Rectal smooth muscle tissue (tissue), 1 donor: ENCODE measurements at regions not wholly inside any gene's neighbourhood (a gene's known extent, or its start where the extent isn't known, plus 50 kb on each side); places are given as distances from the start of the nearest gene placed in this dataset.

Experiments
- H3K27ac ChIP-seq: one replicate; pipeline ENCODE4 v1.7.0; 2013; ENCODE audit warnings: low read depth, low read length, inconsistent platforms
- H3K27me3 ChIP-seq: one replicate; pipeline ENCODE4 v1.7.0; 2013; ENCODE audit warnings: low read length; ENCODE audit not compliant: control insufficient read depth, insufficient read depth
- H3K36me3 ChIP-seq: one replicate; pipeline ENCODE4 v1.7.0; 2013; ENCODE audit warnings: low read length; ENCODE audit not compliant: control insufficient read depth, insufficient read depth
- H3K4me1 ChIP-seq: one replicate; pipeline ENCODE4 v1.7.0; 2013; ENCODE audit warnings: low read length; ENCODE audit not compliant: control insufficient read depth, insufficient read depth
- H3K4me3 ChIP-seq: one replicate; pipeline ENCODE4 v1.7.0; 2013; ENCODE audit warnings: low read length
- H3K9ac ChIP-seq: one replicate; pipeline ENCODE4 v1.7.0; 2013; ENCODE audit warnings: low read length

DNA sequence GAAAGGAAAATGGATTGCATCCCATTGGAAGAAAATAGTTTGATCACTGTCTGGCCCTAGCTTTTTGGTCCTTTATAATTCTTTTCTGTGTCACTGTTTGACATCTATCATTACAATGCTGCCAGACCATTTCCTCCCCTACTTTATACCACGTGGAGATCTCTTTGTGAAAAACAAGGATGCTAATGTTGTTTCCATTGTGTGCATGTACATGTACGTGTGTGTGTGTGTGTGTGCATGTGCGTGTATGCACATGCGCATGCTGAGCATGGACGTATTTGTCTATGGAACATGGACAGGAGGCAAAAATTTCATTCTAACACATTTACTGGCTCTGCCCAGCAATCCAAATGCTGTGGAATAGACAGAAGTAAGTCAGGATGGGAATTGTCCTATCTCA, 153.1 kb upstream of the PLXNA2 start:
- no peaks in the 10 kb centered on the region for H3K36me3 ChIP-seq
- H3K27me3 ChIP-seq, result no peaks in the 10 kb centered on the region
- no peak overlapping the region for H3K9ac ChIP-seq
- no peaks in the 10 kb centered on the region for H3K4me1 ChIP-seq
- H3K27ac ChIP-seq, result no peak overlapping the region
- H3K4me3 ChIP-seq, result no peak overlapping the region

DNA sequence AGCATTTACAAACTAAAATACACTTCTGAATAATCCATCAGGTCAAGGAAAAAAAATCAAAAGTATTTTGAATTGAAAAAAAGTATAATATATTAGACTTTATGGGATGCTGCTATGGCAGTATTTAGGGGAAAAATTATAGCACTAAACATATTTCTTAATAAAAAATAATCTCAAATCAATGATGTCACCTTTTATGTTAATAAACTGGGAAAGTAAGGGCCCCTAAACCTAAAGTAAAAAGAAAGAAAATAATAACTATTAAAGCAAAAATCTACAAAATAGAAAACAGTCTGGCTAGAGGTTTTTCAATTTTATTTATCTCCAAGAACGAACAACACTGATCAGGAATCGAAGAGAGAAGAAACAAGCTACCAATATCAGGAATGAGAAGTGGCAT, 160.8 kb upstream of the PLXNA2 start:
- Histone ChIP-seq H3K4me1 (no peaks in the 10 kb centered on the region), H3K27ac (no peak overlapping the region), H3K36me3 (no peaks in the 10 kb centered on the region), H3K9ac (no peak overlapping the region), H3K4me3 (no peak overlapping the region), H3K27me3 (no peaks in the 10 kb centered on the region)

DNA sequence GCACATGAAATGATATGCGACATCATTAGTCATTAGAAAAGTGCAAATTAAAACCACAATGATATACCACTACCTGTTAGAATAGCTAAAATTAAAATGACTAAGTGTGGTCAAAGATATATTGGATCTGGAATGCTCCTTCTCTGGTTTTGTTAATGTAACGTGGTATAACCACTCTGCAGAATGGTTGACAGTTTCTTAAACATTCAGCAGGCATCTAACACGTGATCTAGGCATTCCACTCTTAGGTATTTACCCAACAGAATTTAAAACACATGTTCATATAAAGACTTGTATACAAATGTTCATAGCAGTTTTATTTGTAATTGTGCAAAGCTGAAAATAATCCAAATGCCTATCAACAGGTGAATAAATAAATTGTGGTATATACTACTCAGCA, 165.0 kb upstream of the PLXNA2 start:
- Histone ChIP-seq H3K27me3 (no peaks in the 10 kb centered on the region), H3K27ac (no peak overlapping the region), H3K9ac (no peak overlapping the region), H3K4me3 (no peak overlapping the region), H3K36me3 (no peaks in the 10 kb centered on the region), H3K4me1 (no peaks in the 10 kb centered on the region)

DNA sequence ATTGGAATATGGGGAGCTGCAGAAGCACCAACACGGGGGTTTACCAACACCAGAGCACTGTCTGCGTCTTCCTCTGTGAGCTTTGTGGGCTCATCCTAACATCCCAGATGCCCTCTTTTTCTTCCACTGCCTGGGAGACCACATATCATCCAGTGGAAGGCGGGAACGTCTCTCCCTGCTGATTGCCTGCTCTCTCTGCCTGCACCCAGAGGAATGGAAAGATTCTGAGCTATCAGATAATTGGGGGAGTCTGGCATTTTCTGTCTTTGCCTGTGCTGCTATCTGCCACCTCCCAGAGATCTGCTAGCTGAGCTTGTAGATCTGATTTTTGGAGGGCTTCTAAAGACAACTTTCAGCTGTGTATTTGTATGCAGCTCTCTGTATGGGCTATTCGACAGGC, 166.2 kb upstream of the PLXNA2 start:
- Histone ChIP-seq H3K36me3 (no peaks in the 10 kb centered on the region), H3K9ac (no peak overlapping the region), H3K4me3 (no peak overlapping the region)

DNA sequence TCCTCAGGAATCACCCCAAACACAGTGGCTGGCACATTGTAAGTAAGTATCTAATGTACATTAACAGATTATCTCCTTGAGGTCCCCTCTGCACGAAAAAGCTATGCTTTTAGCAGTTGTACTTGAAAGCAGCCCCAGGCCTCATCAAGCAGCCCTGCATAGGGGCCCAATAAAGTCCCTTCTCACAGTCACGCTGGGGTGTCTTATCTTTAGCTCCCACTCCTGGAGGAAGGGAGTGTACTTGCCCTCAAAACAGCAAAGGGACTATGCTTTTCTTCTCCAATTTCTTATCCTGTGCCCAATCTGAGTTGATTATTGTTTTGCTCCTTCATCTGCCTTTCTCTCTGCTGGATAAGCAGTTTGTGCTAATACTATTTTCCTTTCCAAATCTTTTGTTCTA, 168.8 kb upstream of the PLXNA2 start:
- H3K27me3 ChIP-seq, result no peaks in the 10 kb centered on the region
- H3K9ac ChIP-seq, result no peak overlapping the region
- H3K36me3 ChIP-seq, result no peaks in the 10 kb centered on the region
- no peak overlapping the region for H3K4me3 ChIP-seq
- H3K27ac ChIP-seq, result no peak overlapping the region
- no peaks in the 10 kb centered on the region for H3K4me1 ChIP-seq

More for the DNA sequence above, 166.2 kb upstream of the PLXNA2 start:
- no peaks in the 10 kb centered on the region for H3K4me1 ChIP-seq
- H3K27ac ChIP-seq, result no peak overlapping the region
- no peaks in the 10 kb centered on the region for H3K27me3 ChIP-seq

DNA sequence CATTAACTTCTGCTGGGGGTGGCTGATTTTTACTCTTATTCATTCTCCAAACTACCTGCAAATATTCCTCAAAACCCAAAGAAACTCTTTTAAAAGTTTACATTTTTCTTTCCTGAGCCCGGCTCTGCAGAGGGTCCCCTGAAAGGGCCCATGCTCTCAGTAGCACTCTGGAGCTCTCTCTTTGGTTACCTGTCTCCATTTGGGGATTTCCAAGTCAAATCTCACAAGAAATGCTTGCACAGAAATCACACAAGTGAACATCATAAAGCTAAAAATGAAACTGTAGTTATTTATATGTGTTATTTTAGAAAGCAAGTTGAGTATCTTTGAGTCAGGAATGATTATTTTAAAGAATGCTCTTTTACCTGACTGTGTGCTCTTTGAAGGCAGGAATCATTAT, 174.5 kb upstream of the PLXNA2 start:
- no peaks in the 10 kb centered on the region for H3K36me3 ChIP-seq
- H3K4me1 ChIP-seq, result no peaks in the 10 kb centered on the region
- H3K27me3 ChIP-seq, result no peaks in the 10 kb centered on the region
- no peak overlapping the region for H3K27ac ChIP-seq
- no peak overlapping the region for H3K4me3 ChIP-seq
- H3K9ac ChIP-seq, result no peak overlapping the region

DNA sequence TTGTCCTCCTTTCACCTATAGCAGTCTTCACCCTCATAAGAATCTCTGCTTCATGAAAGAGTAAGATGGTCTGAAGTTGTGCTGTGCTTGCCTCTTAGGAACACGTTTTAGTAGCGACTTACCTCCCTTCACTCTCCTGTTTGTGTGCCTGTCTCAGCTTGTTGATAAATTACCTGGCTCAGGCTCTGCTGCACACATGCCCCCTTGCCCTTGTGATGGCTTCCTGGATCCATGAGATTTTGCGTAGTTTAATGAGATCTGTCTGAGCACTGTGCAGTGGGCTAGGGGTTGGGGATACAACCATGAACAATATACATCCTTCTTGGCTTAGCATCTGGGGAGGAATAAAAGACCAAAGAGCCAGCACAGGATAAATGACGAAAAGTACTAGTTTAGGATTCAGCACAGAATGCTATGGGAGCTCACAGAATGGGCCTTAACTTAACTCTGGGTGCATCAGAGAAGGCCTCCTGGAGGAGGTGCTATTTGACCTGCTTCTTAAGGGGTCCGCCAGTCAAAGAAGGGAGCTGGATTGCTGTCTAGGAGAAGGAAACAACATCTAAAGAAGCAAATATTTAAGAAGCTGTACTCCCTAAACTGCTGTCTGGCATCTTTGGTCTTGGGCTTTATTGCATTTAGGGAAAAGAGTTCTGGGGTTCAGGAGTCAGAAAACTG, 175.7 kb upstream of the PLXNA2 start:
- Histone ChIP-seq H3K4me3 (no peak overlapping the region), H3K36me3 (no peaks in the 10 kb centered on the region), H3K9ac (no peak overlapping the region), H3K27me3 (no peaks in the 10 kb centered on the region), H3K4me1 (no peaks in the 10 kb centered on the region), H3K27ac (no peak overlapping the region)

DNA sequence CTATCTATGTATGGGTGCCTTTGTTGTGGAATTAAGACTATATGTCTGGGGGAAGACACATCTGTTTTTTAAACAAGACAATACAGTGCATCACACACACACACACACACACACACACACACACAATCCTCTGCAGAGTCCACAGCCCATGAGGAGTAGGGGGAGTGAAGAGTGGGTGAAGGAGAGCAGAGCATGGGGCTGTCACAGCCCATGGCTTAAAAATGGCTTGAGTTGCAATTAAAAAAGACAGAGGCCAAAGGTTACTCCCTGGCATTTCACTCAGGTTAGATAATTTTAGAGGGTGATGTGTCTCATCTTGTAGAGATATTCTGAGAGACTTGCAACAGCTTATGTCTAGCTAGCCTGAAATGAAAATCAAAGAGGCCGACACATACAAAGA, 176.5 kb upstream of the PLXNA2 start:
- H3K4me1 ChIP-seq, result no peaks in the 10 kb centered on the region
- H3K9ac ChIP-seq, result no peak overlapping the region
- H3K36me3 ChIP-seq, result no peaks in the 10 kb centered on the region
- no peaks in the 10 kb centered on the region for H3K27me3 ChIP-seq
- no peak overlapping the region for H3K4me3 ChIP-seq
- no peak overlapping the region for H3K27ac ChIP-seq

DNA sequence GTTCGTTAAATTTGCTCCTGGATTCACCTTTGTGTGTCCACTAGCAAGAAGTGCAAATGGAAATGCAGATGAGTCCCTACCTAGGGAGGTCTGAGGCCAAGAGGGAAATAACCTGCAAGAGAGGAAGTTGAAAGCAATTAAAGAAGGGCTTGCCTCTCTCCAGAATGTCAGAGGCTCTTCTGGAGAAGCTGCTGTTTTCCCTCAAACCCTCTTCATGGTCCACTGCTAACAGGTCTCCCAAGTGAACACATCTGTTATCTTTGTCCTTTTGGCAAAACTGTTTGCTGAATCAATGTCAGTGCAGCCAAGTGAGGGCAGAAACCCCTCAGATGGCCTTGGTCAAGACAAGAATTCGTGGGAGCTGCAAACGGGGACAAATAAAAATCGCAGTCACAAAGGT, 177.3 kb upstream of the PLXNA2 start:
- Histone ChIP-seq H3K36me3 (no peaks in the 10 kb centered on the region), H3K9ac (no peak overlapping the region), H3K27ac (no peak overlapping the region), H3K4me3 (no peak overlapping the region), H3K27me3 (no peaks in the 10 kb centered on the region), H3K4me1 (no peaks in the 10 kb centered on the region)

DNA sequence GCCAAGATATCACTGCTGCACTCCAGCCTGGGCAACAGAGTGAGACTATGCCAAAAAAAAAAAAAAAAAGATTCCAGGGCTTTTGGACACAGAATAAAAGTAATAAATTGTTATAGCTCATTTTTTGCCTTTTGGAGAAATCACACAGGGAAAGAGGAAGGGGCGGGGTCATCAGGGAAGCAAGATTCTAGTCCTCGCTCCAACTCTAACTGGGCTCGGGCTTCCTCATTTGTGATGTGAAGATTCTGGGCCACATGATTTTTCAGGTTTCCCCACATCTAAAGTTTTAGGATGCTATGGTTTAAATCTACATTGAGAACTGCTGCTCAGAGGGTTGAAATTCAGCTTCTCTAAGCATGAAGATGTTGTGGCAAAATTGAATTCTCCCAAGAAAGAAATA, 179.3 kb upstream of the PLXNA2 start:
- Histone ChIP-seq H3K4me3 (no peak overlapping the region), H3K27me3 (no peaks in the 10 kb centered on the region), H3K27ac (no peak overlapping the region), H3K9ac (no peak overlapping the region), H3K4me1 (no peaks in the 10 kb centered on the region), H3K36me3 (no peaks in the 10 kb centered on the region)

DNA sequence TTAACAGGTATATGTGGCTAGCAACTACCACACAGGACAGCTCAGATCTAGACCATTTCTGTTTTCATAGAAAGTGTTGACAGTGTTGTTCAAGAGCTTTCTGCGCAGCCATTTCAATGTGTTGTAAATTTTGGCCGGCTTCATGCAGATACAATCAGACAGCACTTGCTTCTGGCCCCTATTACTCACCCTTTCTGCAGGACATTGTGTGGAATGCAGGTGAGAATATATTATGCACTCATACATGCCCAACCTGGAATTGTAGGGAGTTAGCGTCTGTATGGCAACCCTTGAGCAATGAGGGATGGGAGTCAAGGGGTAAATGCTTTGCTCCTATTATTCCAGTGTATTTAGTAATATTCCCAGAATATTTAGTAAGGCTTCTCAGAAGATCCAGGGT, 180.9 kb upstream of the PLXNA2 start:
- Histone ChIP-seq H3K36me3 (no peaks in the 10 kb centered on the region), H3K4me1 (no peaks in the 10 kb centered on the region), H3K27me3 (no peaks in the 10 kb centered on the region), H3K27ac (no peak overlapping the region), H3K9ac (no peak overlapping the region), H3K4me3 (no peak overlapping the region)

DNA sequence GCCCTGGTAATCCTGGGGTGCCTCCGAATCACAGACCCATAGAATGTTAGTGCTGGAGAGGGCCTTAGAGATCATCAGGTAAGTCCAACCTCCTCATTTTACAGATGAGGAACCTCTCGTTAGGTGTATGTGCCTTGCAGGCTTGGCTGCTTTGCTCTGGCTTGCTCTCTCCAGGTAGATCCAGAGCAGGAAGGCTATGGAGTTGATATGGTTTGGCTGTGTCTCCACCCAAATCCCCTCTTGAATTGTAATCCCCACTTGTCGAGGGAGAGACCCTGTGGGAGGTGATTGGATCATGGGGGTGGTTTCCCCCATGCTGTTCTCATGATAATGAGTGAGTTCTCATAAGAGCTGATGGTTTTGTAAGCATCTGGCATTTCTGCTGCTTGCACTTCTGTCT, 186.0 kb upstream of the PLXNA2 start:
- no peak overlapping the region for H3K9ac ChIP-seq
- H3K36me3 ChIP-seq, result no peaks in the 10 kb centered on the region
- H3K4me3 ChIP-seq, result no peak overlapping the region
- no peaks in the 10 kb centered on the region for H3K4me1 ChIP-seq
- H3K27me3 ChIP-seq, result no peaks in the 10 kb centered on the region
- H3K27ac ChIP-seq, result no peak overlapping the region

DNA sequence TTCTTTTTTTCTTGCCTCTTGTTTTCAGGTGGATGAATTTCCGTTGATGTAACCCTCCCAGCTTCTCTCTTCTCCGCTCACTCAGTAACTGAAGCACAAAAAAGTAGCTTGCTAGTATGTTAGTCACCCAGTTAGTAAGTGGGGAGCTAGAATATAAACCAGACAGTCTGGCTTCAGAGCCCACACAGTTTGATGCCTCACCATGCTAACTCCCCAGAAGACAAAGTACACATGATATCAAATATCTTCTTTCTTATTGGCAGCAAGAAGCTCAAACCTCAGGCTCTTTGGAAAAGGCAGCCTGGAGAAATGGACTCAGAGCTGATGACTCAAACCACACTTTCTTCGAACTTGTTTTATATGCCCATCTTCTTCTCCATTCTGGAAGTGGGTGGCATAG, 187.5 kb upstream of the PLXNA2 start:
- Histone ChIP-seq H3K4me1 (no peaks in the 10 kb centered on the region), H3K27me3 (no peaks in the 10 kb centered on the region), H3K4me3 (no peak overlapping the region), H3K36me3 (no peaks in the 10 kb centered on the region), H3K9ac (no peak overlapping the region), H3K27ac (no peak overlapping the region)
